Esophagus squamous epithelium (tissue), 4 donors: ENCODE measurements at regions not wholly inside any gene's neighbourhood (a gene's known extent, or its start where the extent isn't known, plus 50 kb on each side); places are given as distances from the start of the nearest gene placed in this dataset.

Source experiments
- POLR2A ChIP-seq, 4 donors: fragments of 450-650 bp; IDR thresholded peaks; one replicate each; pipeline ENCODE4 v1.6.1; 2017; ENCODE audit warnings: antibody characterized with exemption in 4 of 4, mild to moderate bottlenecking in 4 of 4, moderate library complexity in 3 of 4
- TF ChIP-seq, protein P1 (sequence below), 6 experiments: fragments of 450-650 bp in 4 of 6; fragments of 200-600 bp in 2 of 6; sonication (generic) in 2 of 6; IDR thresholded peaks; one replicate each; pipeline ENCODE4 v1.5.1; 2016 to 2019; ENCODE audit warnings: antibody characterized with exemption in 6 of 6, mild to moderate bottlenecking in 4 of 6, moderate library complexity in 4 of 6

DNA sequence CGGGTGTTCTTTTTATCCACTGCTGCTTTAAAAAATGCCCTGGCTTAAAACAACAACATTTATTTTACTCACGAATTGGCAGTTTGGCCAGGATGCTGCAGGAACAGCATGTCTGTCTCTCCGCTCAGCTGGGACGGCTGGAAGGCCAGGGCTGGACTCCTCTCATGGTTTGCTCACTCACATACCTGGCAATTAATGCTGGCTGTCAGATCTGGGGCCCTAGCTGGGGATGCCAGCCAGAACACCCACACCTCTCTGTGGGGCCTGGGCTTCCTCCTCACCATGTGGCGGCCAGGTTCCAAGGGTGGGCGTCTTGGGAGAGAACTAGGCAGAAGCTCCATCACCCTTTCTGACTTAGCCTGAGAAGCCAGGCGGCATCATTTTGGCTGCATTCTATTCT is 189.1 kb upstream of the IL12B start:
- TF ChIP-seq, protein P1, sequence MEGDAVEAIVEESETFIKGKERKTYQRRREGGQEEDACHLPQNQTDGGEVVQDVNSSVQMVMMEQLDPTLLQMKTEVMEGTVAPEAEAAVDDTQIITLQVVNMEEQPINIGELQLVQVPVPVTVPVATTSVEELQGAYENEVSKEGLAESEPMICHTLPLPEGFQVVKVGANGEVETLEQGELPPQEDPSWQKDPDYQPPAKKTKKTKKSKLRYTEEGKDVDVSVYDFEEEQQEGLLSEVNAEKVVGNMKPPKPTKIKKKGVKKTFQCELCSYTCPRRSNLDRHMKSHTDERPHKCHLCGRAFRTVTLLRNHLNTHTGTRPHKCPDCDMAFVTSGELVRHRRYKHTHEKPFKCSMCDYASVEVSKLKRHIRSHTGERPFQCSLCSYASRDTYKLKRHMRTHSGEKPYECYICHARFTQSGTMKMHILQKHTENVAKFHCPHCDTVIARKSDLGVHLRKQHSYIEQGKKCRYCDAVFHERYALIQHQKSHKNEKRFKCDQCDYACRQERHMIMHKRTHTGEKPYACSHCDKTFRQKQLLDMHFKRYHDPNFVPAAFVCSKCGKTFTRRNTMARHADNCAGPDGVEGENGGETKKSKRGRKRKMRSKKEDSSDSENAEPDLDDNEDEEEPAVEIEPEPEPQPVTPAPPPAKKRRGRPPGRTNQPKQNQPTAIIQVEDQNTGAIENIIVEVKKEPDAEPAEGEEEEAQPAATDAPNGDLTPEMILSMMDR (IDR thresholded peaks at IDR 0.05): no peak
- no peak for TF ChIP-seq POLR2A (IDR thresholded peaks at IDR 0.05)
